Jurkat, Clone E6-1 (cell line): ENCODE measurements at regions not wholly inside any gene's neighbourhood (a gene's known extent, or its start where the extent isn't known, plus 50 kb on each side); places are given as distances from the start of the nearest gene placed in this dataset.

Experiments
- DNase-seq: peaks from one replicate; pipeline ENCODE4 v3.0.0-alpha.2; 2011; ENCODE audit warnings: low read depth, low spot score
- H3K4me3 ChIP-seq: 2 replicates; pipeline ENCODE4 v1.5.1; 2011; ENCODE audit warnings: mild to moderate bottlenecking, low read length, control low read depth, moderate library complexity

DNA sequence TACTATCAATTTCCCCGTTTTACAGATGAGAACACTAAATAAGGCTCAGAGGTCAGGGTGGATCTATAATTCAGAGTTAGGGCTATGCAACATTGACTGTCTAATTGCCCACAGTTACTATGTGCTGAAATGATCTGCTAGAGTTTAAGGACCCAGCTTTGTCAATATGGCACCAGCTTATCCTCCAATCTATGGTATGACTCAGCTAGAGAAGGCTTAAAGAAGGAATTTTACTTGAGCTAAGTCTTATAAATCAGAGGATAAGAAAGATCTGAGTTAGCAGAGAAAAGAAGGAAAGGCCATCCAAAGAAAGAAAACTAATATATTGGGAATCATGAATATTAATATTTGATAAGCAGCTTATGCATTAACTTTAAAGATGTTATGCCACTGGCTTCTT is 78.1 kb downstream of the ASB9 start:
- DNase-seq = no peak

DNA sequence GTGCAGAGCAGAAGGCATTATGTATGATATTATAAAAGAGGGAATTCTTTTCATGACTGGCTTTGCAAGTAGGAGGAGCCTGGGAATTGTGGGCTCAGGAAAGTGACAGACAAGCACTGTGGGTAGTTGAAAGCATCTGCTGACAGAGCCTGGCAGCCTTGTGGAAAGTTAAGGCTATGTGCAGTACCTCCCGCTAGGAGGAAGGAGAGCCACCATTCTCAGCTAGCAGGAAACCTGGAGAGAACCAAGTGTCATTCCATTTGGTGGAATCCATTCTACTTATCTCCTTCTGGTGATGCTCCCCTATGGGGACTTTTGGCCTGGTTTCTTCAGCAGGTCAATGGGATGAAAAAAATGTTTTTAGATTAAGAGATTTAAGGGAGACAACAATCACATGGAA is 81.8 kb downstream of the ASB9 start:
- no peak for DNase-seq
- H3K4me3 ChIP-seq = no peak overlapping the region

More for the DNA sequence above, 78.1 kb downstream of the ASB9 start:
- no peak overlapping the region for H3K4me3 ChIP-seq

- H3K4me3 ChIP-seq = no peak overlapping the region
- no peak for DNase-seq
Measured at GRCh38 chrX:15177316-15177715, 92.6 kb downstream of the ASB9 start.

DNA sequence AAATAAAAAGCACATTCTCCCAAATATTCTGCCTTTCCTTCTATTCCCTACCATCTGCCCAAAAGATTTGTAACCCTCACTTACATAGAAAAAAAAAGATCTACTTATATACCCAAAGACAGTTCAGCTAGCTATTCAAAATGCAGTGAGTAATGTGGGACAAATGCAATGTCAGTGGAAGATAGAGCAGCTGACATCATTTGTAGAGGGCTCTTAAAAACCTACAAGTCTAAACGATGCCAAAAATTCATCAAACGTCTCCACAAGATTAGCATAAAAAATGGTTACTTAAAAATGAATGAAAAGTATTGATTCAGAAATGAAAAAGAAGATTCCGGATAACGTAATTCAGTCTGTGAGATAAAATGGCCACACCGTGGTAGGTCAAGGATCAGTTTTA is 96.5 kb downstream of the ASB9 start:
- no peak for DNase-seq
- H3K4me3 ChIP-seq = no peak overlapping the region

DNA sequence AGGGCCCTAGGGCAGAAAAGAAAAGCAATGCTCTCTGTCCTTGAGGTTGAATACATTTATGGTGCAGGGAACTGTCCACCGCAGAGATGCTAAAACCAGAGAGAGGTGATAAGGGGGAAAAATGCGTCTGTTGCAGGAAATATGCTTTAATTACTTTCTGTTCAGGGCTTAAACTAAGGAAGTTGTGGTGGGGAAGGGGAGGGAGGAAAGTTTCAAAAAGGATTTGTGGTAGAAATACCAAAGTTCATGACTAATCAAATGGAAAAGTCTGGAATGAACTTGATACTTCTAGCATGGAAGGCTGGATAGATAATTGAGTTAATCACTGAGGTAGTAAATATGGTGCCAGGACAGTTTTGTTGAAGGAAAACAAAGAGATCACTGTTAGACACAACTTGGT is 99.0 kb downstream of the ASB9 start:
- no peak for DNase-seq

DNA sequence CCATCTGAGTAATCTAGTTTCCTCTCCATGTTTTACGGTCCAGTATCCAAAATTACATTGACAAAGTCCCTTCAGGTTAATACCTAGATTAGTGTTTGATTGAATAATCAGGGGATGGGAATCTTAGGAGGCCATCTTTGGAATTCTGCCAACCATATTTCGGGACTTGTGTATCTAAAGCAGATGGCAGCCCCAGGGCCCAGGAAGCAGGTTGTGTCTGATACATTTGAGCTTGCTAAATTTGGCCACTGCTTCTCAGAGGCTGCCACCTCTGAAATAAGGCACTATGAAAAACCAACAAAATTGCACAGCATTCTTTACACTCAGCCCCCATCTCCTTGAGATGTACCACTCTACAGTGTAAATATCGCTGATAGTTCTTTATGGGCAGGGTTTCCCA is 102.1 kb downstream of the ASB9 start:
- no peak overlapping the region for H3K4me3 ChIP-seq
- DNase-seq = no peak

More for the DNA sequence above, 99.0 kb downstream of the ASB9 start:
- H3K4me3 ChIP-seq = no peak overlapping the region

- H3K4me3 ChIP-seq = no peak overlapping the region
- DNase-seq = no peak
Measured at GRCh38 chrX:15165832-15166231, 104.1 kb downstream of the ASB9 start.

- no peak overlapping the region for H3K4me3 ChIP-seq
- no peak for DNase-seq
Measured at GRCh38 chrX:15163131-15163530, 106.8 kb downstream of the ASB9 start.

- no peak overlapping the region for H3K4me3 ChIP-seq
- no peak for DNase-seq
Measured at GRCh38 chrX:15160558-15161095, 109.3 kb downstream of the ASB9 start.

DNA sequence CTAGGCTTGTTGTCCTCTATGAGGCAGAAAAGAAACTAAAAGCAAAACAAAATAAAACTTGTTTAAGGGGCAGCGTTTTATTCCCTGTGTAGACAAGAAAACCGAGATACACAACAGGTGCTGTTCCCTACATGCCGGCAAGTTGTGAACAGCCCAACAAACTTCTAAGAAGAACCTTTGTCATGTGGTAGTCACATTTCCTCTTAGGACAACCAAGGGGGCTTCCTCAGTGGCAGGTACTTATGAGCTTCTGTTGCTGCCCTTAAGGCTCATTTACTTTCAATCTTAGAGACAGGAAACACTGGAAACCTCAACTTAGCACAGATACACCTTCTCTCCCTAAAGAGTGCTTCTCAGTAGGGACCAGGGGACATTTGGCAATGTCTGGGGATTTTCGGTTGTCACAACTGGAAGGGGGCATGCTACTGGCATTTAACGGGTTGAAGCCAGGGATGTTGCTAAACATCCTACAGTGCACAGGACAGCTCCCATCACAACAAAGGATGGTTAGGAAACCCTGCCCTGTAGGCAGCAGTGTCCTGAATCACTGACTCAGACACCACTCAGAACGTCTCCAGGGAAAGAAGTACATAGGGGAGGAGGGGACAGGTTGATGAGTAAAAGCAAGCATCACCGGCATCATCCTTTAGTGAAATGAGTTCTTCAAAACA is 111.0 kb downstream of the ASB9 start:
- DNase-seq = peak; percentile 73
- H3K4me3 ChIP-seq = no peak overlapping the region

- H3K4me3 ChIP-seq = no peak overlapping the region
- no peak for DNase-seq
Measured at GRCh38 chrX:15158350-15158735, 111.5 kb downstream of the ASB9 start.

GRCh38 chrX:15157624-15158023 is 112.3 kb downstream of the ASB9 start:
- no peak overlapping the region for H3K4me3 ChIP-seq
- no peak for DNase-seq

DNA sequence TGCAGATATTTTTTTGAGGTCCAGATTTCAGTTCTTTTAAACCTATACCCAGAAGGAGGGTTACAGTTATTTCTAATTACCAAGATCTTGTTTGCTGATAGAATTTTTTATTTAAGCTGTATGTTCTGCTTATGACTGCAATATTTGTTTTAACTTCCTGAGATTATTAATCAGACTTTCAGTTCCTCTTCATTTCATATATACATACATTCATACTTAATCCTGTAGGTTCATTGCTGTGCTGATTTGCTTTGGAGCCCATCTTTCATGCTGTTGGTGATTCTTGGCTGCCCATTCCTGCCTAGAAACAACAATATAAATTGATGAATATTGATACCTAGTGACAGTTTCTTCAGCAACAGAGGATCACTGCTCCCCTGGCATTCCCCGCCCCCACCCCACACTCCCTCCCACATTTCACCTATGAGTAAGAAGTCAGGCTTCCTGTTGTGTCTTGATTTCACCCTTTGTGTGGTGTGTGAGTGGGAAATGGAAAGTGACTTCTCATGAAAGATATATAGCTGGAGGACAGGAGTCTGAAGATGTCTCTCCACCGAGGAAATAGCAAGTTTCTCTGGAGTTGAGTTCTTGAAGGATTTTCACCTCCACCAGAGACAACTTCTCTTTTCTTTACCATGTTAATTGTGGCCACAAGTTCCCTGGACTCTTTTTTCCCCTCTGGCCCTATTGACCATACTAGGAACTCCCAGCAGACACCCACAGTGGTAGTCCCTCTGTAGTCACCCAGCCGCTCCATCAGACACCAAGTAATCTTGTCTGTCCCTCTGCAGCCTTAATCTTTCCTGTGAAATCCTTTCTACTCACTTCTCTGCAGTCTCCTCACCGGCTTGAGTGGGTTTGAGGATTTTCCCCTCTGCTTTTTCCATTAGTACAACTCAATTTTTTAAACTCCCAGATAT is 118.4 kb downstream of the ASB9 start:
- H3K4me3 ChIP-seq = no peak overlapping the region
- DNase-seq = no peak

GRCh38 chrX:15150586-15150985 is 119.3 kb downstream of the ASB9 start:
- no peak for DNase-seq

GRCh38 chrX:15146515-15146914 is 123.4 kb downstream of the ASB9 start:
- no peak overlapping the region for H3K4me3 ChIP-seq
- no peak for DNase-seq

More at GRCh38 chrX:15150586-15150985, 119.3 kb downstream of the ASB9 start:
- no peak overlapping the region for H3K4me3 ChIP-seq

DNA sequence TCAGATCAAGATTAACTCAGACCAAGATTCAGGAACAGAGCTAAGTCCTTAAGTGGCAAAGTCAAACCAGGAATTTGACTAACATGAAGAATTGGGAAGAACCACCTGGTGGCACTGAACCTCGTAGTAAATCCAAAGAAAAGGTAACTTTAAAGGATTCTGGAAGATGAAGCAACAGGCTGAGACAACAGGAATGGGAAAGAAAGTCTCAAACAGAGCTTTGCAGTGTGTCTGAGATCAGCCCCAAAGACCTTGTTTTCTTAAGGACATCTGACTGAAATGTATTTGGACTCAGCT is 126.1 kb downstream of the ASB9 start:
- no peak for DNase-seq
- H3K4me3 ChIP-seq = no peak overlapping the region

DNA sequence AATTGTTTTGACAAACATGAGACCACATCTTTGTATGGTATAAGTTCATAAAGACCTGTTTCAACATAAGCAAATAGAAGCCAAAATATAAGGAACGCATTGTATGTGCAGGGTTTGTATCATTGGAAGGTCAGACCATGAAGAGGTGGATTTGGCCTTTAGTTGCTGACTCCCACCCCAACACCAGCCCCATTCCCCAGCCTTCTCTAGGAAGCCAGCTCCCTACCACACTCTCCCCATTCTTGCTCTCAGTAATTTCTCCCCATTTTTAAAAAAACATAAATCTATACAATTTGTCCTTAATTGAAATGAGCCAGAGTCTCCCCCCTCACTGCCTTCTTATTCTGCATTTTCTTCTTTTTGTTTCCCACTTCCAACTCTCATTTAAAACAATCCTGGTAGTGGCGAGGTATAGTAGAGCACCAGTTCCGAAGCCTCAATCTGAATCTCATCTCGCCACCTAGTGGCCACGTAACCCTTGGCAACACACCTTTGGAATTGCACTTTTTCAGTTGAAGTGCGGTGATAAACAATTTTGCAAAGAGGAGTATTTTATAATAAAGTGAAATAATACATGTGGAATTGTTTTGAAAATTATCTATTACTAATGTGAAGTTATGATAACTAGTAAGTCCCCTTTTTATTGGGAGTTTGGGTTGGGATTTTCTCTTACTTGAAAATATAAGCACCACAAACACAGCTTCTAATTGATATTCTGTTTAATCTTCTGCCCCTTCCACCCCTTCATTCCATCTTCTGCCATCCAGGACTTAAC is 126.6 kb downstream of the ASB9 start:
- DNase-seq = peak; percentile 24
- no peak overlapping the region for H3K4me3 ChIP-seq

- DNase-seq = no peak
- no peak overlapping the region for H3K4me3 ChIP-seq
Measured at GRCh38 chrX:15142084-15142715, 127.7 kb downstream of the ASB9 start.

- no peak overlapping the region for H3K4me3 ChIP-seq
- DNase-seq = no peak
Measured at GRCh38 chrX:15136795-15137194, 133.1 kb downstream of the ASB9 start.
